ENCODE measurements at regions not wholly inside any gene's neighbourhood (a gene's known extent, or its start where the extent isn't known, plus 50 kb on each side); places are given as distances from the start of the nearest gene placed in this dataset.
"Not testable (repeated sequence)": the region's sequence is repeated elsewhere in the genome, so short reads cannot be mapped to it uniquely, and the experiment has no call there.

GRCh38 chr4:64640402-64640801, 231.2 kb upstream of the TECRL start:
- TF ChIP-seq CTCF (conservative IDR thresholded peaks at IDR 0.05; ENCODE audit: low read depth in 2 of 2); EZH2 (IDR thresholded peaks at IDR 0.05; ENCODE audit: low read depth, unreplicated experiment); REST (IDR thresholded peaks at IDR 0.05; ENCODE audit: unreplicated experiment); ZNF331 (CRISPR knock-in tag; IDR thresholded peaks at IDR 0.05; ENCODE audit: low read depth); STAT1 (IDR thresholded peaks at IDR 0.05; ENCODE audit: unreplicated experiment); CREB1 (CRISPR knock-in tag; IDR thresholded peaks at IDR 0.05; ENCODE audit: low read depth); EZH2phosphoT487 (IDR thresholded peaks at IDR 0.05; ENCODE audit: unreplicated experiment); POLR2AphosphoS5 (IDR thresholded peaks at IDR 0.05; ENCODE audit: low read depth); JUNB (IDR thresholded peaks at IDR 0.05; ENCODE audit: unreplicated experiment); ETS1 (IDR thresholded peaks at IDR 0.05); NANOG (IDR thresholded peaks at IDR 0.05; ENCODE audit: borderline replicate concordance); ZNF462 (CRISPR knock-in tag; IDR thresholded peaks at IDR 0.05); ZNF114 (CRISPR knock-in tag; IDR thresholded peaks at IDR 0.05): not testable (repeated sequence)

Data from GM23338 (cell line).